K562 (cell line): ENCODE measurements at regions not wholly inside any gene's neighbourhood (a gene's known extent, or its start where the extent isn't known, plus 50 kb on each side); places are given as distances from the start of the nearest gene placed in this dataset.

Experiments used
- ATAC-seq: fragments of 200-7000 bp; cut with Tn5 transposase; 3 replicates; pipeline ENCODE4 v1.9.1; 2020; ENCODE audit warnings: moderate library complexity
- BruUV-seq: library from RNA; stranded (reverse); fragments of 400-500 nt; replicated peaks from 2 replicates; lab custom pipeline; 2021; lab: Mats Ljungman, UMichigan
- CTCF ChIA-PET: fragments of 300-600 bp; formaldehyde crosslinking; extraction: SDS; loops from one replicate; lab custom pipeline; 2021; ENCODE audit warnings: low intra/inter-chr PET ratio; lab: Yijun Ruan, JAX
- POLR2A ChIA-PET: fragments of 300-600, 350-650 bp; sonication (Branson Sonifier 250); formaldehyde crosslinking; extraction: SDS; loops from one replicate; lab custom pipeline; 2021; ENCODE audit warnings: antibody characterized with exemption, inconsistent platforms; lab: Yijun Ruan, JAX
- DNase-seq, 4 experiments: peaks; one replicate each; pipeline versions ENCODE4 v3.0.0 to v3.0.0-alpha.2; 2011 to 2018; ENCODE audit warnings: low spot score in 3 of 4, mixed read lengths in 3 of 4; ENCODE audit errors: extremely low read depth in 1 of 4
- FAIRE-seq: peaks from 2 replicates; lab custom pipeline; 2011; peaks lifted over from hg19 to GRCh38; lab: Jason Lieb, UNC
- H2AFZ ChIP-seq: 2 replicates; pipeline ENCODE4 v1.6.0; 2011; ENCODE audit warnings: low read depth, low read length, control low read depth, inconsistent platforms
- H3K27ac ChIP-seq: fragments of 200-600 bp; 3 replicates; pipeline ENCODE4 v1.8.0; 2011; ENCODE audit warnings: low read depth, mild to moderate bottlenecking, control low read depth, inconsistent platforms, low read length, moderate library complexity, mixed read lengths; ENCODE audit errors: extremely low read depth
- H3K27me3 ChIP-seq, 2 experiments: fragments of 300-600 bp in 1 of 2; 2 replicates in 1 of 2; 3 replicates in 1 of 2; pipeline versions ENCODE4 v1.6.0 to v1.8.0; 2011; ENCODE audit warnings: inconsistent platforms in 2 of 2, low read length in 2 of 2, mild to moderate bottlenecking in 1 of 2, mixed read lengths in 1 of 2, moderate library complexity in 1 of 2; ENCODE audit not compliant: control insufficient read depth in 2 of 2, insufficient read depth in 2 of 2
- H3K36me3 ChIP-seq: fragments of 300-600 bp; 3 replicates; pipeline ENCODE4 v1.8.0; 2011; ENCODE audit warnings: mild to moderate bottlenecking, low read length, inconsistent platforms; ENCODE audit not compliant: control insufficient read depth, insufficient read depth
- H3K4me1 ChIP-seq, 2 experiments: fragments of 200-600 bp in 1 of 2; replicated peaks in 1 of 2; 2 replicates in 1 of 2; 3 replicates in 1 of 2; pipeline versions ENCODE4 v1.5.1 to v1.8.0; 2011; ENCODE audit warnings: inconsistent platforms in 2 of 2, low read length in 2 of 2, mild to moderate bottlenecking in 1 of 2, mixed read lengths in 1 of 2, moderate library complexity in 1 of 2; ENCODE audit not compliant: control insufficient read depth in 2 of 2, insufficient read depth in 2 of 2
- H3K4me2 ChIP-seq: 2 replicates; pipeline ENCODE4 v1.6.1; 2011; ENCODE audit warnings: low read length, control low read depth, inconsistent platforms, mixed read lengths; ENCODE audit not compliant: insufficient read depth
- H3K4me3 ChIP-seq: fragments of 200-600 bp; sonication (generic), shearing (Covaris generic); 2 replicates; pipeline ENCODE4 v1.5.1; 2016; ENCODE audit warnings: control low read depth, inconsistent platforms
- H3K79me2 ChIP-seq: fragments of 200-600 bp; 3 replicates; pipeline ENCODE4 v1.8.0; 2011; ENCODE audit warnings: low read length, inconsistent platforms; ENCODE audit not compliant: control insufficient read depth, insufficient read depth
- H3K9ac ChIP-seq, 2 experiments: 2 replicates each; pipeline versions ENCODE4 v1.6.0 to v1.6.1; 2011; ENCODE audit warnings: low read depth in 2 of 2, low read length in 2 of 2, control low read depth in 1 of 2, inconsistent platforms in 1 of 2, mild to moderate bottlenecking in 1 of 2, mixed read lengths in 1 of 2; ENCODE audit not compliant: insufficient read depth in 1 of 2
- H3K9me1 ChIP-seq: one replicate; pipeline ENCODE4 v1.6.0; 2011; ENCODE audit warnings: inconsistent platforms, mild to moderate bottlenecking, low read length, moderate library complexity; ENCODE audit not compliant: control insufficient read depth, insufficient read depth
- H3K9me3 ChIP-seq: replicated peaks from 2 replicates; pipeline ENCODE4 v1.5.1; 2011; ENCODE audit warnings: low read depth, low read length, inconsistent platforms; ENCODE audit not compliant: control insufficient read depth, insufficient read depth
- H4K20me1 ChIP-seq: replicated peaks from 2 replicates; pipeline ENCODE4 v1.6.1; 2011; ENCODE audit warnings: low read length, inconsistent platforms, mixed read lengths; ENCODE audit not compliant: control insufficient read depth, insufficient read depth
- DNMT1 ChIP-seq: fragments of 450-650 bp; IDR thresholded peaks from 2 replicates; pipeline ENCODE4 v1.6.1; 2016; ENCODE audit warnings: antibody characterized with exemption, mild to moderate bottlenecking
- GTF2E2 ChIP-seq: fragments of 200-800 bp; sonication (Bioruptor generic); IDR thresholded peaks from 2 replicates; pipeline ENCODE4 v1.6.1; 2016; ENCODE audit warnings: missing genetic modification characterization, missing compliant biosample characterization
- HOXB6 ChIP-seq: fragments of 250-450 bp; sonication (Bioruptor Pico); IDR thresholded peaks from 2 replicates; pipeline ENCODE4 v1.5.1; 2022; ENCODE audit warnings: mild to moderate bottlenecking, borderline replicate concordance
- JUN ChIP-seq, 2 experiments: sonication (generic) in 1 of 2; formaldehyde crosslinking in 1 of 2; IDR thresholded peaks; 2 replicates each; pipeline versions ENCODE4 v1.6.1 to v1.8.0; 2012 to 2022; ENCODE audit warnings: borderline replicate concordance in 2 of 2, mild to moderate bottlenecking in 2 of 2, improper control_type of control experiment in 1 of 2, low read depth in 1 of 2, low read length in 1 of 2, missing genetic modification reagents in 1 of 2
- MAFK ChIP-seq: IDR thresholded peaks from 2 replicates; pipeline ENCODE4 v1.6.1; 2011; ENCODE audit warnings: low read length, improper control_type of control experiment
- MCM2 ChIP-seq: fragments of 450-650 bp; IDR thresholded peaks from 2 replicates; pipeline ENCODE4 v1.6.1; 2017; ENCODE audit warnings: low read depth, mild to moderate bottlenecking
- MEF2A ChIP-seq: IDR thresholded peaks from 2 replicates; pipeline ENCODE4 v1.6.1; 2011; ENCODE audit warnings: low read depth, mild to moderate bottlenecking, low read length, moderate library complexity; ENCODE audit not compliant: control insufficient read depth
- NCOA2 ChIP-seq, 2 experiments: fragments of 450-650 bp; IDR thresholded peaks; 2 replicates each; pipeline ENCODE4 v1.6.1; 2018; ENCODE audit warnings: mild to moderate bottlenecking in 2 of 2, moderate library complexity in 1 of 2; ENCODE audit not compliant: partially characterized antibody in 2 of 2
- SRF ChIP-seq, 2 experiments: fragments of 250-450, 450-650 bp in 1 of 2; sonication (Bioruptor Pico) in 1 of 2; sonication (generic) in 1 of 2; formaldehyde crosslinking; IDR thresholded peaks; 2 replicates each; pipeline versions ENCODE4 v1.5.0 to v1.5.1; 2020 to 2022; ENCODE audit warnings: mild to moderate bottlenecking in 1 of 2, missing genetic modification reagents in 1 of 2
- TRIM28 ChIP-seq: fragments of 450-650 bp; IDR thresholded peaks from 2 replicates; pipeline ENCODE4 v1.6.1; 2017
- ZKSCAN8 ChIP-seq: fragments of 200-800 bp; sonication (Bioruptor generic); IDR thresholded peaks from 2 replicates; pipeline ENCODE4 v1.6.1; 2016; ENCODE audit warnings: missing genetic modification characterization, missing compliant biosample characterization
- ZNF224 ChIP-seq: sonication (generic); formaldehyde crosslinking; IDR thresholded peaks from 2 replicates; pipeline ENCODE4 v1.8.0; 2022; ENCODE audit warnings: mild to moderate bottlenecking, missing genetic modification reagents
- ZNF76 ChIP-seq: fragments of 250-450 bp; sonication (Bioruptor Pico); IDR thresholded peaks from 2 replicates; pipeline ENCODE4 v1.4.0; 2020; ENCODE audit warnings: mild to moderate bottlenecking, moderate library complexity, borderline replicate concordance
- ZZZ3 ChIP-seq: fragments of 450-650 bp; IDR thresholded peaks from 2 replicates; pipeline ENCODE4 v1.6.1; 2016; ENCODE audit warnings: antibody characterized with exemption, mild to moderate bottlenecking, moderate library complexity
- WGBS: fragments of 100-300 bp; shearing (Covaris generic); methylation state at CpG from one replicate; pipeline ENCODE4 v1.1.6; 2016; ENCODE audit warnings: low coverage, mixed read lengths; ENCODE audit not compliant: insufficient coverage; ENCODE audit errors: missing lambda C conversion rate; 5-methylcytosine and 5-hydroxymethylcytosine counted together
- in situ Hi-C: fragments of 300-500 bp; cut with MboI; formaldehyde crosslinking; loops from 4 replicates; pipeline ENCODE4 v1.15.0; 2018; ENCODE audit warnings: inconsistent platforms, mixed read lengths
- intact Hi-C: fragments of 100-400 bp; cut with micrococcal nuclease; formaldehyde crosslinking; loops from 2 replicates; pipeline ENCODE4 v1.14.2; 2022
- TF ChIP-seq, protein P1 (sequence below): fragments of 450-650 bp; formaldehyde crosslinking; conservative IDR thresholded peaks from 2 replicates; pipeline ENCODE4 v1.4.0; 2022; ENCODE audit warnings: mild to moderate bottlenecking, missing genetic modification characterization

DNA sequence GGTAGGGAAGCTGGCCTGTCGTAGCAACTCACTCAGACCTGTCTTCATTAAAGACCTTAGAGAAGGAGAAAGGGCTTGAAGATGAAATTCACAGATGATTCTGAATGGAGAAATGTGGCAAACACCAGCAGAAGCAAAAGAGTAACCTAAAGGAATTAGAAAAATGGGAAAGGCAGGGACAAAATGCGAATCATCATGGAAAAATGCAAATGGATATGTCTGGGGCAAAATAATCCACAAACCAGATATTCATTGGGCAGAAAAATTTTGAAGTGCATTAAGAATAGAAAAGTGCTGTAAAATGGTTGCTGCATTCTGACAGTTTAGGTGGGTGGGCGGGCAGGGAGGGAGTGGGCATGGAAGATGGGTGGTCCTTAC, 156.9 kb upstream of the RASGRP1 start:
- H3K9me1 ChIP-seq, result no peaks in the 10 kb centered on the region
- no peak overlapping the region for H3K27ac ChIP-seq
- no peak for ATAC-seq
- H3K27me3 ChIP-seq, result peaks cover 0 to 5% of the 10 kb centered on the region in 2 experiments; a peak in 1 of 5 replicates
- H3K4me3 ChIP-seq, result no peak overlapping the region
- no peak for DNase-seq
- H2AFZ ChIP-seq, result no peak overlapping the region
- H3K4me2 ChIP-seq, result no peak overlapping the region
- WGBS, result 0% methylated on average over 3 of the region's 3 CpGs
- BruUV-seq, result no TSS peak
- H4K20me1 ChIP-seq, result no peaks in the 10 kb centered on the region
- H3K9me3 ChIP-seq, result no peaks in the 10 kb centered on the region
- TF ChIP-seq MAFK (no peak), TRIM28 (no peak), MEF2A (no peak), ZZZ3 (no peak), SRF (CRISPR knock-in tag; IDR thresholded peaks at IDR 0.05) (no peak), JUN (IDR thresholded peaks at IDR 0.05; ENCODE audit: borderline replicate concordance, low read depth, low read length) (no peak), JUN (CRISPR knock-in tag; IDR thresholded peaks at IDR 0.05; ENCODE audit: borderline replicate concordance) (no peak), ZKSCAN8 (CRISPR knock-in tag) (no peak), ZNF224 (CRISPR knock-in tag) (no peak), HOXB6 (CRISPR knock-in tag) (no peak), MCM2 (no peak), DNMT1 (no peak), ZNF76 (CRISPR knock-in tag) (no peak), GTF2E2 (no peak), NCOA2 (IDR thresholded peaks at IDR 0.05; ENCODE audit: partially characterized antibody in 2 of 2) (no peak)
- TF ChIP-seq, protein P1, sequence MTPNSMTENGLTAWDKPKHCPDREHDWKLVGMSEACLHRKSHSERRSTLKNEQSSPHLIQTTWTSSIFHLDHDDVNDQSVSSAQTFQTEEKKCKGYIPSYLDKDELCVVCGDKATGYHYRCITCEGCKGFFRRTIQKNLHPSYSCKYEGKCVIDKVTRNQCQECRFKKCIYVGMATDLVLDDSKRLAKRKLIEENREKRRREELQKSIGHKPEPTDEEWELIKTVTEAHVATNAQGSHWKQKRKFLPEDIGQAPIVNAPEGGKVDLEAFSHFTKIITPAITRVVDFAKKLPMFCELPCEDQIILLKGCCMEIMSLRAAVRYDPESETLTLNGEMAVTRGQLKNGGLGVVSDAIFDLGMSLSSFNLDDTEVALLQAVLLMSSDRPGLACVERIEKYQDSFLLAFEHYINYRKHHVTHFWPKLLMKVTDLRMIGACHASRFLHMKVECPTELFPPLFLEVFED, result no peak
- ChIA-PET POLR2A (no interaction called here), CTCF (no interaction called here)
- no peaks in the 10 kb centered on the region for H3K79me2 ChIP-seq
- H3K36me3 ChIP-seq, result no peaks in the 10 kb centered on the region
- in situ Hi-C loops, result no loop called here
- no peak overlapping the region for H3K9ac ChIP-seq
- FAIRE-seq, result no peak
- no peaks in the 10 kb centered on the region for H3K4me1 ChIP-seq
- intact Hi-C loops, result no loop called here
